ENCODE measurements at regions not wholly inside any gene's neighbourhood (a gene's known extent, or its start where the extent isn't known, plus 50 kb on each side); places are given as distances from the start of the nearest gene placed in this dataset.

- no peak for TF ChIP-seq CHD7 (IDR thresholded peaks at IDR 0.05; ENCODE audit: insufficient replicate concordance, low read length)
- no peak for TF ChIP-seq SUZ12 (IDR thresholded peaks at IDR 0.05; ENCODE audit: low read length)
Measured at GRCh38 chr7:42409296-42409695, 172.3 kb upstream of the GLI3 start (continued).

All from H1 (cell line).